LNCAP (cell line): ENCODE measurements at regions not wholly inside any gene's neighbourhood (a gene's known extent, or its start where the extent isn't known, plus 50 kb on each side); places are given as distances from the start of the nearest gene placed in this dataset.

Experiments used
- CTCF ChIP-seq: fragments of 450-650 bp; IDR thresholded peaks from 2 replicates; pipeline ENCODE4 v1.5.1; 2017; ENCODE audit warnings: mild to moderate bottlenecking

- TF ChIP-seq CTCF, result no peak
Measured at GRCh38 chr2:177001334-177001733, 211.3 kb upstream of the HNRNPA3 start.

DNA sequence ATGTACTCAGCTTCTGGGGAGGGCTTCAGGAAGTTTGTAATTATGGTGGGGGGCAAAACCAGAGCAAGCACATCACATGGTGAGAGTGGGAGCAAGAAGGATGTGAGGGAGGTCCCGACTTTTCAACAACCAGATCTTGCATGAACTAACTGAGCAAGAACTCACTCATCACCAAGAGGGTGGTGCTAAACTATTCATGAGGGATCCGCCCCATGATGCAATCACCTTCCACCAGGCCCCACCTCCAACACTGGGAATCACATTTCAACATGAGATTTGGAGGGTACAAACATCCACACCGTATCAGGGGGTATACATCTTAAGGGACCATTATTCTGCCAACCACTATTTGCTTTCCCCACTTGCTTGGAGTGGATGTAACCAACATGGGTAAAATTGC is 209.6 kb upstream of the HNRNPA3 start:
- TF ChIP-seq CTCF, result no peak

DNA sequence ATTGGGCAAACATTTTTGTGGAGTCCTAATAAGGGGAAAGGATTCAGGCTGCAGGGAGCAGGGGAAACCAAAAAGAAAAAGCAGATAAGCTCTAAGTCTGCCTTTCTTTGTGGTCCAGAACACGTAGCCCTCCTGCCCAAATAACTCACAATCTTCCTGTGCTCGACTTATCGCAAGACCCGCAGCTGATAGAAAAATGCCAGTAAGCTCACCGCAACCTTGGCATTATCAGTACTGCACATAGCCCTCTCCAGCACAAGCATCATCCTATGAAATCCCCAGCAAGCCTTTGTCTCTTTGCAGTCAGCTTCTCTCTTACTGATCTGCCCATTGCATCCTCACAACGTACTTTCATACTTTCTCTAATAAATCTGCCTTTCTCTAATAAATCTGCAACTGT is 202.4 kb upstream of the HNRNPA3 start:
- no peak for TF ChIP-seq CTCF

DNA sequence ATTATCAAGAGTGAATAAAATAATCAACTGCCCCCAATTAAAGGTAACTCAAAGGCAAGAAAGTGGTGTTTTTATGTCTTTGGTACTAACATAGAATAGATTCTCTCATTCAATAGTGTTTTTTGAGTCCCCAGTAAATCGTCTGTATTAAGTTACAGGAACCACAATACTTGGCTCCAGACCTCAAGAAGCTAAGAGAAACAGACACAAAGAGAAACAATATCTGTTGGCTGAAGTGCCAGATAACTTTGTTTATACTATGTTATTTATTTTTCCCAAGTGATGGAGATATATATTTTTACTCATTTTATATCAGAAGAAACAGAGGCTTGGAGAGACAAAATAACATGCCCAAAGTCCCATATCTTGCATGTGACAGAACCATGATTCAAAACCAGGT is 201.7 kb upstream of the HNRNPA3 start:
- TF ChIP-seq CTCF, result no peak

DNA sequence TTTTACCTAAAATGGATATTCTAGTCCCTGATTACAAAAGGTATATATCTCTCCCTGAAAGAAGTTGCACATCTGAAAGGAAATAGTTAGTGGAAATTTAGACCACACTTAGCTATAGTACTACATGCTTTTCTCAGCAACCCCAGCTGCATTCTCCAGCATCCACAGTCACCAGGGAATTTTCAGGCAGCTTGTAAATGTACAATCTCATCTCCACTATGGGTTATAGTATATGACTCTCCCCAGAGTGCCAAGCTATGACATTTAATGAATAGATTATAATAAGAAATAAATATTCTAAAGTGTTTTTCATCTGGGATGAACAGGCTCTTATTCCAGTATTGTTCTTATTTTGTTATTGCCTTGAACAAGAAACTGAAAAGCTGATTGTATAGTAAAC is 197.6 kb upstream of the HNRNPA3 start:
- no peak for TF ChIP-seq CTCF

DNA sequence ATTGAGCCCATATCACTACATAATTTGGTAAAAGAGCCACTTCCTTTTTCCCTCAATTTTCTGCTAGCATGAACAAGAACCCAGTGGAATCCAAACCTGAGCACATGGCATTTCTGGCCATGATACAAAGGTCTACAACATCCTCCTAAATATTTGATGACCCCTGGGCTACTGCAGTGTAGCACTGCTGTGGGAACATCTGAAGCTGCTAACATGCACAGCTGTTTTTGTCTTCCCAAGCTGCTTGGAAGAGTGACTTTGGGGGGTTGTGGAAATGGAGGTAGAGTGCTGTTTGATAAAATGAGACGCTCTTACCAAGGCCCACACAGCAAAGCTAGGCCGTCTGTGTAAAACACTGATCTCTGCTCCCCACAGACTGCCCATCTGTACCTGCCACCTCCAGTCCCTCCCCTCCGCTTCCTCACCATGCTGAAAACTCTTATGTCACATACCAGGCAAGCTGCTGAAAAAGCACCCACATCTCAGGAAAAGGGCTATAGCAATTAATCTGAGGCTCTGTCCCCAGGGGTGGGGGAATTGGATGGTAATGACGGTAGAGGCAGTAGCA is 197.2 kb upstream of the HNRNPA3 start:
- TF ChIP-seq CTCF, result no peak

DNA sequence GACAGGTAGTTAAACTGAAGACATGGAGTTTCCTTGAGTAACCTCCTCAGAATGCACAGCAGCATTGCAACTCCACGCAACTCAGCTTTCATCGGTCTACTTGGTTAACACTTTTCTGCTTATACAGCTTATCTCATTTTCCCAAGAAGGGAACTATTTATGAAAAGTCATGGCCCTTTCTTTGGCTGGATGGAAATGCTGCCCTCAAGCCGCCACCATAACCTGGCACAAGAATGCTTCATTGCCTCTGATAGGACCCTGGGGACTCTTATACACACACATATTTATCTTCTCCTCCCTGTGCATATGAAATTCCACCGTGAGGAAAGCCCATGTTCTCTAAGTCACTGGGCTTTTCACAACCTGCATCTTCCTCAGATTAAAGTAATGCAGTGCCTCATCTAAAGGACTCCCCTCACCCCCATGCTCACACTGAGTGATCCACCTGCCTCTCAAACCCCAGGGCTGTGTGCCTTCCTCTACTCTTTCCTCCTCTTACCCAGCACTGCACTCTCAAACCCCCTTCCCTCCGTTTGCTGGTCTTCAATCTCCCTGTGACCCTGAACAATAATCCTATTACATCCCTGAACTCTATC is 192.0 kb upstream of the HNRNPA3 start:
- no peak for TF ChIP-seq CTCF
